Fibroblast of skin of back (primary cell): ENCODE measurements at regions not wholly inside any gene's neighbourhood (a gene's known extent, or its start where the extent isn't known, plus 50 kb on each side); places are given as distances from the start of the nearest gene placed in this dataset.

Experiments used
- DNase-seq: peaks from one replicate; pipeline ENCODE4 v3.0.0-alpha.2; 2013

- no peak for DNase-seq
Observed at GRCh38 chr12:107283652-107284051, 190.3 kb upstream of the CRY1 start.

- no peak for DNase-seq
Observed at GRCh38 chr12:107284692-107285091, 191.3 kb upstream of the CRY1 start.

GRCh38 chr12:107287436-107288413 lies 194.4 kb upstream of the CRY1 start:
- DNase-seq: no peak

- DNase-seq: no peak
Observed at GRCh38 chr12:107288414-107289127, 195.2 kb upstream of the CRY1 start.

- DNase-seq: no peak
Observed at GRCh38 chr12:107291018-107291417, 197.7 kb upstream of the CRY1 start.

GRCh38 chr12:107296681-107297089 lies 203.3 kb upstream of the CRY1 start:
- DNase-seq: no peak

GRCh38 chr12:107302649-107303341 lies 209.4 kb upstream of the CRY1 start:
- no peak for DNase-seq

DNA sequence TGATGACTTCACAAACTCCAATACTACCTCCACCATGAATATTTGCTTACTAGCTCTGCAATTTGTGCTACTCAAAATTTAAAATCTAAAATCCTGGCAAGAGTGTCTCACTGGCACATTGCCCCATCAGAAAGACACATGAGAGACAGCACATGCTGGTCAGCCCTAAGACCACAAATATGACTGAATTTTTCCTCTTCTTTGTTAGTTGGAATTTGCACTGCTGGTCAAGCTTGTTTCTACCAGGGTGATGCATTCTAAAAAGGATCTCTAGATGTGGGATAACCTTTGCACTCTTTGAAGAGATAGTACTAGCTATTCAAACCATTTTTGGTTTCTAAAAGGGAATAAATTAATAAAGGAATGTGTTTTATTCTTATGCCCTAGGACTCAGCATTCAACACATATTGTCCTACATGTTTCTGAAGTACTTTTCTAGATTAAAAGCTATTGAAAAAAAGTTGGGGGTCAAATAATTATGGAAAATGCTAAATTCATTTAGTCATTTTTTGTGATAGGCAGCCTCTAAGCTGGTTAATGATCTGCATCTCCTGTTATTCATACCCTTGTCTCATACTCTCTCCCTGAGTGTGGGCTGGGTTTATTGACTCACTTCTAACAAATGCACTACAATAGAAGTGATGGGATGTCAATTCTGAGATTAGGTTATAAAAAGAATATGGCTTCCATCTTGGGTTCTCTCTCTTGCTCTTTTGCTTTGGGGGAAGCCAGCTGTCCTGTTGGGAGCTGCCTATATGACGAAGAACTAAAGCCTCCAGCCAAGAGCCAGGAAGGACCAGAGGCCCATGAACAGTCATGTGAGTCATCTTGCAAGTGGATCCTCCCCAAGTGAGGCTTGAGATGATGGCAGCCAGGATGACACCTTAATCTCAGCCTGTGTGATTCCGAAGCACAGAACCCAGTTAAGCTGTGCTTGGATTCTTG lies 211.5 kb upstream of the CRY1 start:
- no peak for DNase-seq

GRCh38 chr12:107306141-107306659 lies 212.9 kb upstream of the CRY1 start:
- no peak for DNase-seq

DNA sequence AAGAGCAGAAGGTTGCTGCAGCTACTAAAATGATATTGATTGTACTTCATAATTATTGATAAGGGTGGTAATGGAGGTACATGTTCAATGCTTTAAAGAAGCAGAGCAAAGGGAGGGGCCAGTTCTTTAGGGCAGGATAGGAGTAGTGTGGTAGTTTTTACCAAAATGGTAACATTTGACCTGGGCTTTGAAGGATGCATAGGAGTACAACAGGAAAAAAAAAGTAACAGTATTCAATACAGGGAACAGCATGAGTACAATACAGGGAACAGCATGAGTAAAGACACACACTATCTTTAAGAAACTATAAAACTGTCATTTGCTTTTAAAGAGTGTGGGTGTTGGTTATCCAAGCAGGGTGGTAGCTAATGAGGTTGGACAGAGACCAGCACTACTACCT lies 215.0 kb upstream of the CRY1 start:
- no peak for DNase-seq

DNA sequence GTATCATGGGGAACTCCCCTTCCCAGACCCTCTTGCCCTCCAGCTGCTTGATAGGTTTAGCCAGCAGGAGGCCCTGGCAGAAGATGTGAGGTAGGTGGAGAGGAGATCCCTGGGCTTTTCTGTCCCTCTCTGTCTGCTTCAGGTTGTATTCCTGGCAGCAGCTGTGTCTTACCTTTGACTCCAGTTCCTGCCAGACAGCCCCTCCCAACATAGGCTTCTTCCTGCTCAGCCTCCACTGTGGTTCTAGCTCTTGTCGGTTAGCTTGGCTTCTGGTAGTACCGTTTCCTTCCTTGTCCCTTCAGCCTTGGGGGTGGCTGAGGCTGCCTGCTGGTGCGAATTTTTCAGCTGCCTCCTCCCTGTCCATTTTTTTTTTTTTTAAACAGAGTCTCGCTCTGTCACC lies 215.7 kb upstream of the CRY1 start:
- DNase-seq: no peak

GRCh38 chr12:107310621-107311020 lies 217.3 kb upstream of the CRY1 start:
- no peak for DNase-seq

GRCh38 chr12:107311682-107312081 lies 218.3 kb upstream of the CRY1 start:
- no peak for DNase-seq

GRCh38 chr12:107317751-107318555 lies 224.6 kb upstream of the CRY1 start:
- peak; percentile 90 for DNase-seq

- DNase-seq: no peak
Observed at GRCh38 chr12:107318556-107318805, 225.1 kb upstream of the CRY1 start.

- DNase-seq: peak; percentile 56
Observed at GRCh38 chr12:107318806-107319532, 225.6 kb upstream of the CRY1 start.

GRCh38 chr12:107319533-107320032 lies 226.2 kb upstream of the CRY1 start:
- DNase-seq: peak; percentile 18

DNA sequence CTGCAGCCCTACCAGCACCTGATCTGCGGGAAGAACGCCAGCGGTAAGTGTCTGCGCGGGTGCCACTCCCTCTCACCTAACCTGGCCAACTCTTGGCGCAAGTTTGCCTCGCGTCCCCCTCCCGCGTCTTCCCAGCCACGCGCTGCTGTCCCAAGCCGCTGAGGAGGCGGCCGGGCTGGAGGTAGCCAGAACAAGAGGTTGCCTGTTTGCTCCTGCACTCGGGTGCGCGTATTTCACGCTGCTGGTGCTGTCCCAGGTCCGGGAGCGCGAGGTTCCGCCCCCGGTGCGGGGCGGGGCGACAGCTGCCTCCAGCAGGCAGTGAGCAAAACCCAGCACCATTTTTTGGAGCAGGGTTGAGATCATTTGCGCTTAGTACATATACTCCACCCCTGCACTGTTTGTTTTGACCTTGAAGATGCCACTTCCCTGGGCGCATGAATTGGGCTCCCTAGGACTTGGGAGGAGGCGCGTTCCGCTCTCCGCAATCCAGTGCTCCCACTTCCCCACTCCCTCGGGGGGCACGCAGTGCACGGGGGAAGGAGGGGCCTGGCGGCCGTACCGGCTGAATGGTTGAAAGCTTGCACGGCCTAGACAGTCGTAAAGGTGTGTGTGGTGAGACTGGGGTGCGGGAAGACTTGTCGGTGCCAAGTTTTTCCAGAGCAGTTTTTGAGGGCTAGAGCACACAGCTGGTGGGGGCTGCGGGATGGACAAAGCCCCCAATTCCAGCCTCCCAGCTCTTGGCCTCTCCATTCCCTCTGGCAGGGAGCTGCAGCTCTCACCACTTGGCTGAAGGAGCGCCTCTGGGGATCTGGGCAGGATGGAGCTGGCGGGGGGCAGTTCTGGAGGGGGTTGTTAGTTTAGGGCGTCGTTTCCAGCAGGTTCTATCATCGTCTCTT lies 226.9 kb upstream of the CRY1 start:
- peak; percentile 47 for DNase-seq
